NCI-H510A treated with DMSO at 0.1 percent for 48 hours (cell line): ENCODE measurements at regions not wholly inside any gene's neighbourhood (a gene's known extent, or its start where the extent isn't known, plus 50 kb on each side); places are given as distances from the start of the nearest gene placed in this dataset.

Source experiments
- DNase-seq: peaks from one replicate; lab custom pipeline; 2025; lab: John Stamatoyannopoulos, UW

DNA sequence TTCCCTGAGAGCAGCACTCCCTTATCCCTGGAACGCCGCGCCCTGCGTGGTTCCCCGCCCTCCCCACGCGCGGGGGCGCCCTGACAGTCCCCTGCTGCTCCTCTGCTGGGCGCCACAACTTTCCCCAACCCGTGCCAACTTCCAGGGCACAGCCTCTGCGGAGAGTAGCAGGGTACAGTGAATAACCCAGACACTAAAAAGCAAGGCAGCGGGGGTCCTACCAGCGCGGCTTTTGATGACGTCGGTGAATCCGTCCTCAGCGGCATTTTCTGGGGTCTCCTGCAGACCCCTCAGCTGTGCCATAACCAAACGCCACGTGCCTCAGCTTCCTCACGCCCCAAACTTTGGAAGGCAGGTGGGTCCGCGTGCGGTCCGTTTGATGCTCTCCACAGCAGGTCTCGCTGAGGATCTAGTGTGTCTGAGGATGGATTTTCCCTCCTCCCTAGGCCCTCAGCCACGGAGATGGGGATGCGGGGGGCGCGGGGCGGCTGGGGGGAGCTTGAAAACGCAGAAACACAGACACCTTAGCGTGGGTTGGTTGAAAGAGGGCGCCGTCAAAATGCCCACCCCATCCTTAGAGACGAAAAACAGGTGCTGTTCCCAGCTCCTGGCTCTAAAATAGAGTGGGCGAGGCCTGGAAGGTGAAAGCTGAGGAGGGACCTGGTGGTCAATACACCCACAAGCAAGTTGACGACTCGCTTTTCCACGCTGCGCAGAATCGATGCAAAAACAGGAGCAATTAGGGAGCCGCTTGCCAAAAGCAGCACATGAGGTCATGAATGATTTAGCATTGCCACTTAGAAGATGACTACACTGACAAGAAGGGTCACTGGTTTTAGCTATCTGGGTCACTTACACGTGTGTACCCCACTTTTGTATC lies 405.6 kb downstream of the FAM47A start:
- no peak for DNase-seq

DNA sequence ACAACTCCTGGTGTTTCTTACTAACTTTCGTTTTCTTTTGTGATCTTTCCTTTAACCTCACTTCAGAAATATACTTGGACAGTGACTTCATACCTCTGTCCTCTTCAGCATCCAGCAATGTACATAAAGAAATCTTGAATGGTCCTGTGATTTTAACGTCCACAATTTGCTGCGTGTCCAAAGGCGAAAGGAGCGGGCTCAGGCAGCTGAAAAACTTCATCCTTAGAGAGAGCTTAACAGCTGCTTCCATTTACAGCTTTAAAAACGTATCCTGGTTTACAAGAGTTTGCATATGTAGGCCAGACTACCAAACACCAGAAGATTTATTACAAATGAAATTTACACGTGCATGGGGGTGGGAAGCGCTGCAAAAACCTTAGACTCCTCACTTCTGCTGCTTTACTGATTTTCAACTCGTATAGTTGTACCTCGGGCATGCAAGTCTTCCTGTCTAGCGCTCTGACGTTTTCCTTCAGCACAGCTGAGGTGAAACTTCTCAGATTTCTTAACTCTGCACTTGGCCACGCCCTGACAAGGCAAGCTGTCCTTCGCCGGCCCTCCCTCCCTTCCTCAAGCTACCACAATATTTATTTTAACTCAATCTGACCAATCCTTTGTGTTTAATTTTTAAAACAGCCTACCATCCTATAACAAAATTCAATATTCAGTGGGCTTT lies 406.4 kb downstream of the FAM47A start:
- DNase-seq: no peak

DNA sequence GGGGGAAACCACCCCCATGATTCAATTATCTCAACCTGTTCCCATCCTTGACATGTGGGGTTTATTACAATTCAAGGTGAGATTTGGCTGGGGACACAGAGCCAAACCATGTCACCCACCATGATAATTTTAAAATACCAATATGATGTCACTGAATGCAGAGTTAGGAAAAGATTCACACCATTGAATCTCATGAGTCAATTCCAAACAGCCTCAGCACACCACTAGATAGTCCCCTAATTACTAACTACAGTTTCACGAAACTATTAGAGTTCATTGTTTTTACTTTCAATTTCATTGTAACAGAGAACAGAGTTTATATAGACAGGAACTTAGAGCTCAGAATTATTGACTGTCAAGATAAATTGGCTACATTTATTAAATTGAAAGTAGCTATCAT lies 410.2 kb downstream of the FAM47A start:
- no peak for DNase-seq

DNA sequence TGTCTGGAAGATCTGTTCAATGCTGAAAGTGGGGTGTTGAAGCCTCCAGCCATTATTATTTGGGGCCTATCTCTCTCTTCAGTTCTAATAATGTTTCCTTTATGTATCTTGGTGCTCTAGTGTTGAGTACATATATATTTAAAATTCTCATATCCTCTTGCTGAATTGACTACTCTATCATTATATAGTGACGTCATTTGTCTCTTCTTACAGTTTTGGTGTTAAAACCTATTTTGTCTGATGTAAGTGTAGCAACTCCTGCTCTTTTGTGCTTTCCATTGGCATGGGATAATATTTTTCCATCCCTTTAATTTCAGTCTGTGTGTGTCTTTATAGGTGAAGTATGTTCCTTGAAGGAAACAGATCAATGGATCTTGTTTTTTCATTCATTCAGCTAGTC lies 446.0 kb downstream of the FAM47A start:
- no peak for DNase-seq
